OCI-LY7 (cell line): ENCODE measurements at regions not wholly inside any gene's neighbourhood (a gene's known extent, or its start where the extent isn't known, plus 50 kb on each side); places are given as distances from the start of the nearest gene placed in this dataset.

Experiments
- BruUV-seq: library from RNA; stranded (reverse); fragments of 400-500 nt; replicated peaks from 2 replicates; lab custom pipeline; 2021; lab: Mats Ljungman, UMichigan
- CTCF ChIA-PET: fragments of 300-600 bp; sonication (Branson Sonifier 250); formaldehyde crosslinking; loops from one replicate; lab custom pipeline; 2022; ENCODE audit warnings: antibody characterized with exemption; ENCODE audit not compliant: unreplicated experiment; lab: Charles Lee
- POLR2A ChIA-PET: fragments of 300-600 bp; sonication (Branson Sonifier 250); formaldehyde crosslinking; loops from one replicate; lab custom pipeline; 2022; ENCODE audit warnings: antibody characterized with exemption; lab: Charles Lee
- DNase-seq: peaks from one replicate; pipeline ENCODE4 v3.0.0-alpha.2; 2015; ENCODE audit warnings: low spot score
- H2AFZ ChIP-seq: fragments of 200-600 bp; sonication (generic), shearing (Covaris generic); 2 replicates; pipeline ENCODE4 v1.6.1; 2014; ENCODE audit warnings: mild to moderate bottlenecking, antibody characterized with exemption, low read length, moderate library complexity
- H3K27ac ChIP-seq: fragments of 200-600 bp; sonication (generic); 2 replicates; pipeline ENCODE4 v1.5.1; 2014; ENCODE audit warnings: mixed run types, low read depth, mild to moderate bottlenecking, moderate library complexity, low read length, inconsistent platforms; ENCODE audit not compliant: poor library complexity, severe bottlenecking
- H3K36me3 ChIP-seq: fragments of 200-600 bp; sonication (generic); 2 replicates; pipeline ENCODE4 v1.6.1; 2014; ENCODE audit warnings: mild to moderate bottlenecking, antibody characterized with exemption, low read length, moderate library complexity, mixed read lengths; ENCODE audit not compliant: insufficient read depth
- H3K4me1 ChIP-seq: fragments of 200-600 bp; sonication (generic); 2 replicates; pipeline ENCODE4 v1.5.1; 2014; ENCODE audit warnings: mild to moderate bottlenecking, low read length; ENCODE audit not compliant: insufficient read depth, poor library complexity, severe bottlenecking
- H3K4me2 ChIP-seq: fragments of 200-600 bp; sonication (generic); 2 replicates; pipeline ENCODE4 v1.6.1; 2014; ENCODE audit warnings: mild to moderate bottlenecking, low read length
- H3K4me3 ChIP-seq: fragments of 200-600 bp; sonication (generic); 2 replicates; pipeline ENCODE4 v1.5.1; 2014; ENCODE audit warnings: mild to moderate bottlenecking, low read depth, low read length; ENCODE audit not compliant: poor library complexity, severe bottlenecking
- H3K79me2 ChIP-seq: fragments of 200-600 bp; sonication (generic); 2 replicates; pipeline ENCODE4 v1.6.1; 2016; ENCODE audit warnings: low read depth, mild to moderate bottlenecking, low read length, moderate library complexity, mixed read lengths; ENCODE audit not compliant: insufficient read depth
- H3K9me2 ChIP-seq: fragments of 200-600 bp; sonication (generic); 2 replicates; pipeline ENCODE4 v1.6.1; 2016; ENCODE audit warnings: mild to moderate bottlenecking, low read length, mixed read lengths; ENCODE audit not compliant: insufficient read depth
- H3K9me3 ChIP-seq: fragments of 200-600 bp; sonication (generic); 2 replicates; pipeline ENCODE4 v1.6.1; 2014; ENCODE audit warnings: mild to moderate bottlenecking, mixed run types, low read length, mixed read lengths
- H4K20me1 ChIP-seq: fragments of 200-600 bp; sonication (generic); 2 replicates; pipeline ENCODE4 v1.6.1; 2014; ENCODE audit warnings: mild to moderate bottlenecking, antibody characterized with exemption, low read length, moderate library complexity, mixed read lengths; ENCODE audit not compliant: insufficient read depth
- CTCF ChIP-seq: fragments of 200-600 bp; sonication (generic); conservative IDR thresholded peaks from 2 replicates; pipeline ENCODE4 v1.5.1; 2014; ENCODE audit warnings: mild to moderate bottlenecking, antibody characterized with exemption, low read length, moderate library complexity, mixed read lengths
- EZH2phosphoT487 ChIP-seq: fragments of 200-600 bp; sonication (generic); IDR thresholded peaks from 2 replicates; pipeline ENCODE4 v1.6.1; 2018; ENCODE audit warnings: low read depth, borderline replicate concordance, mild to moderate bottlenecking, mixed run types, antibody characterized with exemption, low read length, moderate library complexity, mixed read lengths
- intact Hi-C: fragments of 100-400 bp; cut with micrococcal nuclease; formaldehyde crosslinking; loops from one replicate; pipeline ENCODE4 v1.10.0; 2022; ENCODE audit not compliant: unreplicated experiment

DNA sequence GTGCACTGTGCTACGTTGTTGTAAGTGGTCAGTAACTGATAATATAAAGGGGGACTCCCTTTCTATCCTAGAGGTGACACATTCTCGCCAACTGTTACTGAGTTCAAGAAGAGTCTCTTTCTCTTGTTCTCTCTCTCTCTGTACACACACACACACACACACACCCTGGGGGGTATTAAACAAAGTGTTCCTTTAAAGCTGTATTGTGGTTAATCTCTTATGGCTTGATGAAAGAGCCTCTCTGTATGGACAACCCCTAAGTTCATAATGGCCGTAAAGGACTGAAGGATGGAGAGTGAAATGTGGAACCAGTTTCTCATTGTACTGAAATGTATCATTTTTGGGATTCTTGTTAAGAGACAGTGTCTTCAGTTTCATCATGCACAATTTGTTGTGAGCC, 145.2 kb upstream of the BMPER start:
- ChIA-PET POLR2A (interaction anchor here (0.5 to 1.1 kb wide), 2 partner anchors 9 to 10 kb away, joined by 3 to 4 read pairs; no protein-coding TSS in a partner anchor), CTCF (no interaction called here)
- Histone ChIP-seq H3K9me2 (no peaks in the 10 kb centered on the region), H3K79me2 (no peaks in the 10 kb centered on the region), H3K4me1 (no peaks in the 10 kb centered on the region), H2AFZ (no peak overlapping the region), H4K20me1 (no peaks in the 10 kb centered on the region), H3K4me3 (no peak overlapping the region), H3K9me3 (no peaks in the 10 kb centered on the region), H3K4me2 (no peak overlapping the region), H3K36me3 (no peaks in the 10 kb centered on the region), H3K27ac (no peak overlapping the region)
- DNase-seq = no peak
- intact Hi-C loops = no loop called here
- no TSS peak for BruUV-seq
- TF ChIP-seq EZH2phosphoT487 = no peak
- no peak for TF ChIP-seq CTCF

- Histone ChIP-seq H3K27ac (no peak overlapping the region), H3K9me3 (no peaks in the 10 kb centered on the region), H4K20me1 (no peaks in the 10 kb centered on the region), H2AFZ (no peak overlapping the region), H3K4me2 (no peak overlapping the region), H3K4me3 (no peak overlapping the region), H3K36me3 (no peaks in the 10 kb centered on the region), H3K9me2 (no peaks in the 10 kb centered on the region), H3K79me2 (no peaks in the 10 kb centered on the region), H3K4me1 (no peaks in the 10 kb centered on the region)
- intact Hi-C loops = no loop called here
- POLR2A ChIA-PET = interaction anchor here (0.5 to 1.1 kb wide), 2 partner anchors 10 to 51 kb away, joined by 3 to 4 read pairs; no protein-coding TSS in a partner anchor
- no peak for DNase-seq
- CTCF ChIA-PET = no interaction called here
- BruUV-seq = no TSS peak
- TF ChIP-seq EZH2phosphoT487 (no peak), CTCF (no peak)
Measured at GRCh38 chr7:33760834-33761233, 144.5 kb upstream of the BMPER start.

GRCh38 chr7:33761449-33762080, 143.8 kb upstream of the BMPER start:
- TF ChIP-seq EZH2phosphoT487 (no peak), CTCF (no peak)
- intact Hi-C loops = no loop called here
- H3K27ac ChIP-seq = no peak overlapping the region
- H3K36me3 ChIP-seq = no peaks in the 10 kb centered on the region
- no peaks in the 10 kb centered on the region for H3K9me2 ChIP-seq
- no peak overlapping the region for H3K4me2 ChIP-seq
- DNase-seq = no peak
- no peak overlapping the region for H2AFZ ChIP-seq
- no peaks in the 10 kb centered on the region for H3K9me3 ChIP-seq
- H3K79me2 ChIP-seq = no peaks in the 10 kb centered on the region
- POLR2A ChIA-PET = interaction anchor here (1.1 kb wide), 1 partner anchor 11 kb away, joined by 3 read pairs; no protein-coding TSS in a partner anchor
- H3K4me3 ChIP-seq = no peak overlapping the region
- no TSS peak for BruUV-seq
- H3K4me1 ChIP-seq = no peaks in the 10 kb centered on the region
- CTCF ChIA-PET = no interaction called here
- no peaks in the 10 kb centered on the region for H4K20me1 ChIP-seq
